ENCODE measurements at regions not wholly inside any gene's neighbourhood (a gene's known extent, or its start where the extent isn't known, plus 50 kb on each side); places are given as distances from the start of the nearest gene placed in this dataset.

DNA sequence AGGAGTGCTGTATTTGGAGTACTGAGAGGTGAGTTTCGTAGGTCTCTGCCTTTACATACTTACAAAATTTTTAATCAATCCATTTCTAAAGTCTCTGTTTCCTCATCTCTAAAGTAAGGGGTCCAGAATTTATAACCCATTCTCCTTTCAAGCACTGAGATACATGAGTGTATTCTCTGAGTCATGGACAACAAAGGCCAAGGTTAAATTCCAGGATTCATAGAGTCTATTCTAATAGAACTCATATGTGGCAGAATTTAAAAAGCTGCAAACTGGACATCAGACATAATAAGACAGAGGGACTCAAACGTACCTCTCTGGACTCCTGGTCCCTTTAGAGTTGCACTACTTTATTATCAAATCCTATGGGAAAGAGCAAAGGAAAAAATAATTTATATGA lies 112.5 kb upstream of the SLIT3 start:
- no peak for TF ChIP-seq POLR2A (IDR thresholded peaks at IDR 0.05)
- TF ChIP-seq CTCF (IDR thresholded peaks at IDR 0.05): no peak

All from uterus (tissue), 2 donors.